ENCODE measurements at regions not wholly inside any gene's neighbourhood (a gene's known extent, or its start where the extent isn't known, plus 50 kb on each side); places are given as distances from the start of the nearest gene placed in this dataset.

DNA sequence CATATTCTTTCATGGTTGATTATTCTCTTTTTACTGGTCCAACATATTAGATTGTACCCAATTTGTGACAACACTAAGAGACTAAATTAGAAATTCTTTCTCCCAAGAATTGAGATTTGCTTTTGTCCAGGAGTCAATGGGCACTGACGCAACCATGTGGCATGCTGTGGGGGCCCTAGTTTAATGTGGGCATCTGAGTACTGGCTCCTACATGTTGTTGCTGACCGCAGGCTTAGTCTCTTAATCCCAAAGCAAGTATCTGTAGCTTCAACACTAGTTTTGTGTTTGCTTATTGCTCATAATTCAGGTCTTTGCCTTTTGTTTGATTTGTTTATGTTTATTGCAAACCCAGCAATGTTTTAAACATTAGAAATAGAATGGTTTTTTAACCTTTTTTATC lies 263.4 kb upstream of the NDST4 start:
- Histone ChIP-seq H3K9ac (ENCODE audit: low read depth in 1 of 3, low read length in 3 of 3) (no peak overlapping the region), H3K9me3 (ENCODE audit: control insufficient read depth in 3 of 3, low read length in 3 of 3) (no peaks in the 10 kb centered on the region), H3K27ac (ENCODE audit: low read depth, low read length) (no peak overlapping the region), H3K4me1 (ENCODE audit: control insufficient read depth in 3 of 3, insufficient read depth in 3 of 3, low read length in 3 of 3) (no peaks in the 10 kb centered on the region), H3K4me3 (ENCODE audit: low read length in 3 of 3) (no peak overlapping the region), H3K27me3 (ENCODE audit: control insufficient read depth in 3 of 3, insufficient read depth in 3 of 3, low read length in 3 of 3) (no peaks in the 10 kb centered on the region), H3K36me3 (ENCODE audit: control insufficient read depth in 3 of 3, insufficient read depth in 3 of 3, low read length in 3 of 3) (no peaks in the 10 kb centered on the region)

DNA sequence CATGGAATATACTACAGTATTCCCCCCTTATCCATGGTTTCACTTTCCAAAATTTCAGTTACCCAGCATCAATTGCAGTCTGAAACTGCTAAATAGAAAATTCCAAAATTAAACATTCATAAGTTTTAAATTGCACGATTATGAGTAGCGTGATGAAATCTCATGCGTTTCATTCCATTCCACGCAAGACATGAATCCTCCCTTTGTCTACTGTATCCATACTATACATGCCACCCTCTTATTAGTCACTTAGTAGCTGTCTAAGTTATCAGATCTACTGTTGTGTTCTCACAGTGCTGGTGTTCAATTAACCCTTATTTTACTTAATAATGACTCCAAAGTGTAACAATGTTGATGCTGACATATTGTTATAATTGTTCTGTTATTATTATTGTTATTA lies 261.2 kb upstream of the NDST4 start:
- no peaks in the 10 kb centered on the region for H3K9me3 ChIP-seq (ENCODE audit: control insufficient read depth in 3 of 3, low read length in 3 of 3)
- no peaks in the 10 kb centered on the region for H3K27me3 ChIP-seq (ENCODE audit: control insufficient read depth in 3 of 3, insufficient read depth in 3 of 3, low read length in 3 of 3)
- H3K27ac ChIP-seq (ENCODE audit: low read depth, low read length), result no peak overlapping the region
- no peak overlapping the region for H3K4me3 ChIP-seq (ENCODE audit: low read length in 3 of 3)
- no peak overlapping the region for H3K9ac ChIP-seq (ENCODE audit: low read depth in 1 of 3, low read length in 3 of 3)
- H3K4me1 ChIP-seq (ENCODE audit: control insufficient read depth in 3 of 3, insufficient read depth in 3 of 3, low read length in 3 of 3), result no peaks in the 10 kb centered on the region
- no peaks in the 10 kb centered on the region for H3K36me3 ChIP-seq (ENCODE audit: control insufficient read depth in 3 of 3, insufficient read depth in 3 of 3, low read length in 3 of 3)

DNA sequence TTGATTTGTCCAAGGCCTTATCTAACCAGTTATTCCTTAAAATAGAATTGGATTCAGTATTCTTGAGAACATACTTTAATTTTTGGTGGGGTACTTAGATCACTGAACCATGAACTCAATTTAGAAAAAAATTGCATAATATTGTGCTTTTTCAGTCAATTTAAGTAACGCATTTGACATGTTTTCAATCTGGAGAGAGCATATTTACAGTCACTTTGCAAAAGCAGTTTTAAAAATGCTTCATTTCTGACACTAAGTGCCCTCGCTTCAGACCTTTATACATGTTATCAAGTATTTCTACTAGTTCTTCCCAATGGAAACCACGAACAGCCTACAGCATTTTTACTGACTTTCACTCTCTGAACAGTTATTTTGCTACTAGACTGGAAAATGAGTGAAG lies 257.1 kb upstream of the NDST4 start:
- Histone ChIP-seq H3K36me3 (ENCODE audit: control insufficient read depth in 3 of 3, insufficient read depth in 3 of 3, low read length in 3 of 3) (no peaks in the 10 kb centered on the region), H3K9ac (ENCODE audit: low read depth in 1 of 3, low read length in 3 of 3) (no peak overlapping the region), H3K4me1 (ENCODE audit: control insufficient read depth in 3 of 3, insufficient read depth in 3 of 3, low read length in 3 of 3) (no peaks in the 10 kb centered on the region), H3K27ac (ENCODE audit: low read depth, low read length) (no peak overlapping the region), H3K9me3 (ENCODE audit: control insufficient read depth in 3 of 3, low read length in 3 of 3) (no peaks in the 10 kb centered on the region), H3K27me3 (ENCODE audit: control insufficient read depth in 3 of 3, insufficient read depth in 3 of 3, low read length in 3 of 3) (no peaks in the 10 kb centered on the region), H3K4me3 (ENCODE audit: low read length in 3 of 3) (no peak overlapping the region)

DNA sequence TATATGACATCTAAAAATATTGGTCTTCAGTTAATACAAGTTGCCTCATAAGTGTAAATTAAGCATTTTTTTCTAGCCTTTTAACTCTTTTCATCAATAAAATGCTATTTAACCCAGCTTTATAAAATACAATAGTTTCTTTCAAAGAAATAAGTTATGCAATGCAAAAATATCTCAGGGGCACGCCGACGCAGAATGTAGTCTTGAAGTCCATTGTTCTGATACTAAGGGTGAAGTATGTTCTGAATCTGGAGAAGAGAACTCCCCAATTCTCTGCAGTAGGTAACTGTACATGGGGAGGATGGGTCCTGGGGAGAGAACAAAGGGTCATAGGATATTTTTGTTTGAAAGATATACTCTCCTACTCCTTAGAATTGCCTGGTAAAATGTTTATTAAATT lies 256.6 kb upstream of the NDST4 start:
- H3K27ac ChIP-seq (ENCODE audit: low read depth, low read length), result no peak overlapping the region
- H3K27me3 ChIP-seq (ENCODE audit: control insufficient read depth in 3 of 3, insufficient read depth in 3 of 3, low read length in 3 of 3), result no peaks in the 10 kb centered on the region
- H3K9me3 ChIP-seq (ENCODE audit: control insufficient read depth in 3 of 3, low read length in 3 of 3), result no peaks in the 10 kb centered on the region
- no peak overlapping the region for H3K9ac ChIP-seq (ENCODE audit: low read depth in 1 of 3, low read length in 3 of 3)
- H3K4me1 ChIP-seq (ENCODE audit: control insufficient read depth in 3 of 3, insufficient read depth in 3 of 3, low read length in 3 of 3), result no peaks in the 10 kb centered on the region
- no peaks in the 10 kb centered on the region for H3K36me3 ChIP-seq (ENCODE audit: control insufficient read depth in 3 of 3, insufficient read depth in 3 of 3, low read length in 3 of 3)
- no peak overlapping the region for H3K4me3 ChIP-seq (ENCODE audit: low read length in 3 of 3)

DNA sequence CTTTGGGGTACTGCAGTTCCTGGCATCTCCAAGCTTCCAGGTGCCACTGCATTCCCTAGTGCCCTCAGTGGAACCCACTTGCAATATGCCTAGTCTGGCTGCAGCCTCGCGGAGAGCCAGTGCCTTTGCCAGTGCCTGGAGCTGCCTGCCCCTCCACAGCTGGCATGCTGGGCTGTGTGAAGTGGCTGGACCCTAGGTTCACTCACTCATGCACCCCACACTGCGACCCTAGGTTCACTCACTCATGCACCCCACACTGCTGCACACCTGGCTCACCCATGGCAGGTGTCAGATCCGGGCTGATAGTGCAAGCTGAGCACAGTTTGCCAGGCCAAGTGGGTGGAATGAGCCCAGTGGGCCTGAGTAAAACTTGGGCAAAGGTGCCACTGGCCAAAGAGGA lies 253.0 kb upstream of the NDST4 start:
- Histone ChIP-seq H3K36me3 (ENCODE audit: control insufficient read depth in 3 of 3, insufficient read depth in 3 of 3, low read length in 3 of 3) (no peaks in the 10 kb centered on the region), H3K9me3 (ENCODE audit: control insufficient read depth in 3 of 3, low read length in 3 of 3) (no peaks in the 10 kb centered on the region)

DNA sequence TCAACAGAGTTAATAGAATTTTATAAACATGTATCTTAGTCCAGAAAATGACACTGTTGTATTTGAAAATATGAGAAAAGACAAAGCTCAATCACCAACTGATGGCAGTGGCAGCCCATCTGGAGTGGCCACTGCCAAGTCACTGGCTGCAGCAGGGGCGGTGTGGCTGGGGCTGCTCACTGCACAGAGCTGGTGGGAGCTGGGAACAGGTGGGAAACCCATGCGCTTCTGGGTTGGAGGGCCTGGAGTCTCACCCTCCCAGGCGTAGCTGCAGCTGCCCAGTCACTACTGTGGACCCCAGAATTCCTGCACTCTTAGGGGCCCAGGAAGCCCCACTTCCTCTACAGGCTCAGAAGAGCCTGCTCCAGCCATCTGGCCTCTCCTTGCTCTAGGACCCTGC lies 251.8 kb upstream of the NDST4 start:
- Histone ChIP-seq H3K27ac (ENCODE audit: low read depth, low read length) (no peak overlapping the region), H3K9ac (ENCODE audit: low read depth in 1 of 3, low read length in 3 of 3) (no peak overlapping the region), H3K27me3 (ENCODE audit: control insufficient read depth in 3 of 3, insufficient read depth in 3 of 3, low read length in 3 of 3) (no peaks in the 10 kb centered on the region), H3K36me3 (ENCODE audit: control insufficient read depth in 3 of 3, insufficient read depth in 3 of 3, low read length in 3 of 3) (no peaks in the 10 kb centered on the region), H3K4me1 (ENCODE audit: control insufficient read depth in 3 of 3, insufficient read depth in 3 of 3, low read length in 3 of 3) (no peaks in the 10 kb centered on the region), H3K9me3 (ENCODE audit: control insufficient read depth in 3 of 3, low read length in 3 of 3) (no peaks in the 10 kb centered on the region), H3K4me3 (ENCODE audit: low read length in 3 of 3) (no peak overlapping the region)

More for the DNA sequence above, 253.0 kb upstream of the NDST4 start:
- H3K4me3 ChIP-seq (ENCODE audit: low read length in 3 of 3), result no peak overlapping the region
- H3K4me1 ChIP-seq (ENCODE audit: control insufficient read depth in 3 of 3, insufficient read depth in 3 of 3, low read length in 3 of 3), result no peaks in the 10 kb centered on the region
- no peak overlapping the region for H3K27ac ChIP-seq (ENCODE audit: low read depth, low read length)
- H3K9ac ChIP-seq (ENCODE audit: low read depth in 1 of 3, low read length in 3 of 3), result no peak overlapping the region
- no peaks in the 10 kb centered on the region for H3K27me3 ChIP-seq (ENCODE audit: control insufficient read depth in 3 of 3, insufficient read depth in 3 of 3, low read length in 3 of 3)

DNA sequence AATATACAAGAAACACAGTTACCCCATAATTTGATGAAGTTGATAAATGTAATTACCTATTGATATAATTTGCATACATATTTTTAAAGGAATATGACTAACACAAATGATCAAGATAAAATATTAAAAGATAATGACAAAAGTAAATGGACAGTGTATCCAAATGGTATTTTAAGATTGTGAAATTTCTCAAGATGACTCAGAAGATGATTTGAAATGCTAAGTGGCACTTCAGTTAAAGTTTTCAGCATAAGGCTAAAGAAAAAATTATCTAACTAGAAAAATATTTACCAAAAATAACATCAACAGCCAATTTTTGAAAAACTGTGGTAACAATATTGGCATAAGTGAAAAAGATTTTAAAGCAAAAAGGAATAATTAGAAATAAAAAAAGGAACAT lies 248.4 kb upstream of the NDST4 start:
- Histone ChIP-seq H3K9me3 (ENCODE audit: control insufficient read depth in 3 of 3, low read length in 3 of 3) (no peaks in the 10 kb centered on the region), H3K36me3 (ENCODE audit: control insufficient read depth in 3 of 3, insufficient read depth in 3 of 3, low read length in 3 of 3) (no peaks in the 10 kb centered on the region), H3K4me3 (ENCODE audit: low read length in 3 of 3) (no peak overlapping the region), H3K27ac (ENCODE audit: low read depth, low read length) (no peak overlapping the region), H3K4me1 (ENCODE audit: control insufficient read depth in 3 of 3, insufficient read depth in 3 of 3, low read length in 3 of 3) (no peaks in the 10 kb centered on the region), H3K9ac (ENCODE audit: low read depth in 1 of 3, low read length in 3 of 3) (no peak overlapping the region), H3K27me3 (ENCODE audit: control insufficient read depth in 3 of 3, insufficient read depth in 3 of 3, low read length in 3 of 3) (no peaks in the 10 kb centered on the region)

DNA sequence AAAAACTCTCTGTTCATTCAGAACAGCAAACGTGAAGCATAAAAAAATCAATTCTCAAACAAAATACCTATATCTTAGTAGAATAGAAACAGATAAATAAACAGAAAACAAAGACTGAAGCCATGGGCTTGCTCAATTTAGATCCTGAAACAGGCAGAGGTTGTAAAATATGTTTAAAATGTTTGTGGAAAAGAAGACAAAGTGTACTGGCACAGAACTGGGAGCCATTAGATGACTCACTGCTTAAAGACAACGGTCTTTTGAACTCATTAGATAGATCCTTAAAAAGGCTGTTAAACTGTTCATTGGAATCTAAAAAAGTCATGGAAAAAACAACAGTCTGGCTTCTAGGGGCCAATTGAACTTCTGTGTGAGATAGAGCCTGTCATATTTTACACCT lies 247.0 kb upstream of the NDST4 start:
- H3K27ac ChIP-seq (ENCODE audit: low read depth, low read length), result no peak overlapping the region
- H3K9ac ChIP-seq (ENCODE audit: low read depth in 1 of 3, low read length in 3 of 3), result no peak overlapping the region
- H3K36me3 ChIP-seq (ENCODE audit: control insufficient read depth in 3 of 3, insufficient read depth in 3 of 3, low read length in 3 of 3), result no peaks in the 10 kb centered on the region
- H3K4me1 ChIP-seq (ENCODE audit: control insufficient read depth in 3 of 3, insufficient read depth in 3 of 3, low read length in 3 of 3), result no peaks in the 10 kb centered on the region
- no peaks in the 10 kb centered on the region for H3K27me3 ChIP-seq (ENCODE audit: control insufficient read depth in 3 of 3, insufficient read depth in 3 of 3, low read length in 3 of 3)
- H3K4me3 ChIP-seq (ENCODE audit: low read length in 3 of 3), result no peak overlapping the region
- H3K9me3 ChIP-seq (ENCODE audit: control insufficient read depth in 3 of 3, low read length in 3 of 3), result no peaks in the 10 kb centered on the region

DNA sequence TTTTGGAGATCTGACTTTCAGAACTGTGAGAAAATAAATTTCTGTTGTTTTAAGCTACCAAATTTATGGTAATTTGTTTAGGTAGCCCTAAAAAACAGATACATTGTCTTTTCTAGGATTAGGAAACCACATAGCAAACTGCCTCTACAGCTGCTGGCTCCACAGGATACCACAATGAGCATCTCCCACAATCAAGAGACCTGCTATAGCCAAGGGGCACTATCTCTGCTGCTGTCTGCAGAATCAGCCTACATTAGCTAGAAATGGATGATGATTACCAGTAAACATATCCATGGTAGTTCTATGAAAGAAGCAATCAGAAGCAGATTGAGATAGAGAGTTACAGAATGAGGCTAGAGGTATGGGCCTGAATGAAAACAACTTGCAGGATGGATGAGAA lies 244.4 kb upstream of the NDST4 start:
- Histone ChIP-seq H3K4me1 (ENCODE audit: control insufficient read depth in 3 of 3, insufficient read depth in 3 of 3, low read length in 3 of 3) (no peaks in the 10 kb centered on the region), H3K9me3 (ENCODE audit: control insufficient read depth in 3 of 3, low read length in 3 of 3) (peaks cover 0 to 6% (median 0%) of the 10 kb centered on the region in 3 donors), H3K9ac (ENCODE audit: low read depth in 1 of 3, low read length in 3 of 3) (no peak overlapping the region), H3K36me3 (ENCODE audit: control insufficient read depth in 3 of 3, insufficient read depth in 3 of 3, low read length in 3 of 3) (no peaks in the 10 kb centered on the region), H3K4me3 (ENCODE audit: low read length in 3 of 3) (no peak overlapping the region), H3K27ac (ENCODE audit: low read depth, low read length) (no peak overlapping the region), H3K27me3 (ENCODE audit: control insufficient read depth in 3 of 3, insufficient read depth in 3 of 3, low read length in 3 of 3) (no peaks in the 10 kb centered on the region)

DNA sequence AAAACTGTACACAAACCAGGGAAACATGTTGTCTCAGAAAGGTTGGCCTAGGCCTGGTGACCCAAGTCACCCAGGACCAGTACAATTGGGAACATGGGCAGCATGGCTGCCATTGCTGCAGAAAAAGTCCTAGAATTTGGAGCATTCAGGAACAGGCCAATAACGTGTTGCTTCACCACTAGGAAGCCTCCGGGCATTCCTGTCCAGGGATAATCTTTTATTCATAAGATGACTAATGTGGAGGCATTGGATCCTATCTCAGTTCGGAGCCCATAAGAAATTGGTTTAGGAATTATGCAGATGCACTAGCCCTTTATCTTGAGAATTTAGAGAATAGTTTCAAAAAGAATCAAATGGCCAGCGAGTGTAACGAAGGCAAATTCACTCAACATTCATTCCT lies 242.8 kb upstream of the NDST4 start:
- Histone ChIP-seq H3K4me1 (ENCODE audit: control insufficient read depth in 3 of 3, insufficient read depth in 3 of 3, low read length in 3 of 3) (no peaks in the 10 kb centered on the region), H3K4me3 (ENCODE audit: low read length in 3 of 3) (no peak overlapping the region), H3K27me3 (ENCODE audit: control insufficient read depth in 3 of 3, insufficient read depth in 3 of 3, low read length in 3 of 3) (no peaks in the 10 kb centered on the region), H3K9me3 (ENCODE audit: control insufficient read depth in 3 of 3, low read length in 3 of 3) (peaks cover 0 to 6% (median 0%) of the 10 kb centered on the region in 3 donors), H3K9ac (ENCODE audit: low read depth in 1 of 3, low read length in 3 of 3) (no peak overlapping the region), H3K27ac (ENCODE audit: low read depth, low read length) (no peak overlapping the region), H3K36me3 (ENCODE audit: control insufficient read depth in 3 of 3, insufficient read depth in 3 of 3, low read length in 3 of 3) (no peaks in the 10 kb centered on the region)

DNA sequence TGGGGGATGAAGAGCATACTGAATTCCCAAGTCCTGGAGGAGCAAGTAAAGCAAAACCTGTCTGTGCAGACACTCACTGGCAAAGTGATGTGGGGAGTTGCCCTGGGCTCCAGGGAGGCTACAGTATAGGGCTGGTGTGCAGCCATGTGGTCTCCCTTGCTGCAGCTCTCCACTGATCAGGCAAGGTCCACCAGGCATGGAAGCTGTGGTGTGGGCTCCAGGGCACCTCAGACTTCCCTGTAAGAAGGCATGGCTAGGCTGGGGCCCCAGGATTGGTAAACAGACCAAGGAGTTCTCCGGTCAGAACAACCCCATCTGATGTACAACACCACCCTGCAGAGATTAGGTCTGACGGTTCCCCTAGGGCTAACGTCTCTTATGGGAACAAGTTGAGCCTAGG lies 241.9 kb upstream of the NDST4 start:
- Histone ChIP-seq H3K27me3 (ENCODE audit: control insufficient read depth in 3 of 3, insufficient read depth in 3 of 3, low read length in 3 of 3) (no peaks in the 10 kb centered on the region), H3K9ac (ENCODE audit: low read depth in 1 of 3, low read length in 3 of 3) (no peak overlapping the region)

More for the DNA sequence above, 241.9 kb upstream of the NDST4 start:
- peaks cover 0 to 6% (median 0%) of the 10 kb centered on the region in 3 donors for H3K9me3 ChIP-seq (ENCODE audit: control insufficient read depth in 3 of 3, low read length in 3 of 3)
- H3K27ac ChIP-seq (ENCODE audit: low read depth, low read length), result no peak overlapping the region
- H3K4me1 ChIP-seq (ENCODE audit: control insufficient read depth in 3 of 3, insufficient read depth in 3 of 3, low read length in 3 of 3), result no peaks in the 10 kb centered on the region
- no peaks in the 10 kb centered on the region for H3K36me3 ChIP-seq (ENCODE audit: control insufficient read depth in 3 of 3, insufficient read depth in 3 of 3, low read length in 3 of 3)
- H3K4me3 ChIP-seq (ENCODE audit: low read length in 3 of 3), result no peak overlapping the region
